GM18520 (cell line): ENCODE measurements at regions not wholly inside any gene's neighbourhood (a gene's known extent, or its start where the extent isn't known, plus 50 kb on each side); places are given as distances from the start of the nearest gene placed in this dataset.
"Not testable (repeated sequence)": the region's sequence is repeated elsewhere in the genome, so short reads cannot be mapped to it uniquely, and the experiment has no call there.

ENCODE experiments used
- ATAC-seq: cut with Tn5 transposase; IDR thresholded peaks from one replicate; pipeline ENCODE4 v1.9.1; 2021; ENCODE audit not compliant: unreplicated experiment

GRCh38 chr2:38484957-38485356, 107.9 kb upstream of the ATL2 start:
- ATAC-seq, result no peak

GRCh38 chr2:38483776-38484501, 106.9 kb upstream of the ATL2 start:
- no peak for ATAC-seq

DNA sequence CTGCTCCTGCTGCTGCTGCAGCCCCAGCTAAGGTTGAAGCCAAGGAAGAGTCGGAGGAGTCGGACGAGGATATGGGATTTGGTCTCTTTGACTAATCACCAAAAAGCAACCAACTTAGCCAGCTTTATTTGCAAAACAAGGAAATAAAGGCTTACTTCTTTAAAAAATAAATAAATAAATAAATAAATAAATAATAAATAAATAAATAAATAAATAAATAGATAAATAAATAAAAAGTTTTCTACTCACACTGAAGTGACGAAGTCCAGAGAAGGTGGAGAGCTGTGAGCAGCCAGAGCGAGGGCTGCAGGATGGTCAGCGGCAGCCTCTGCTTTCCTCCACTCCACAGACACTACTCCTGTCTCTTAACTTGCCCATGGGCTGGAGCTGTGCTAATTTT, 105.6 kb upstream of the ATL2 start:
- not testable (repeated sequence) for ATAC-seq

DNA sequence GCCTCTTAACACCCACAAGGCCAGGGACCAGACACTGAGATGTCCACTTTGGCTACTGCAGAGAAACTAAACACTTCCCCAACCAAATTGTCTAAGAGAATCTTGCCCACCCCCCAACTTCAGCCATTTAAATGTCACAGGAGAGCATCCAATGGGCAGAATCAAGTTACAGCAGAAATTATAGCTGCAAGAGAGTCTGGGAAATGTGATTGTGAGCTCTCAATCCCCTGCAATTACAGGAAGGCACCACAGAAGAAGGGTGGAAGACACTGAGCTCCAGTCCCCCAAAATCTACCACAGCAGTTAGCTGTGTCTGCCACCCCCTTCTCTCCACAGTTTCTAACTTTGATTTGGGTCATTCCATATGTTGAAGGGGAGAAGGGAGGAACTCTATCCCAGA, 103.5 kb upstream of the ATL2 start:
- no peak for ATAC-seq

GRCh38 chr2:38477006-38477405, 99.9 kb upstream of the ATL2 start:
- ATAC-seq, result no peak

- ATAC-seq, result no peak
Measured at GRCh38 chr2:38475567-38475881, 98.5 kb upstream of the ATL2 start.

GRCh38 chr2:38474715-38475566, 97.9 kb upstream of the ATL2 start:
- ATAC-seq, result no peak

- ATAC-seq, result no peak
Measured at GRCh38 chr2:38474021-38474456, 97.0 kb upstream of the ATL2 start.

DNA sequence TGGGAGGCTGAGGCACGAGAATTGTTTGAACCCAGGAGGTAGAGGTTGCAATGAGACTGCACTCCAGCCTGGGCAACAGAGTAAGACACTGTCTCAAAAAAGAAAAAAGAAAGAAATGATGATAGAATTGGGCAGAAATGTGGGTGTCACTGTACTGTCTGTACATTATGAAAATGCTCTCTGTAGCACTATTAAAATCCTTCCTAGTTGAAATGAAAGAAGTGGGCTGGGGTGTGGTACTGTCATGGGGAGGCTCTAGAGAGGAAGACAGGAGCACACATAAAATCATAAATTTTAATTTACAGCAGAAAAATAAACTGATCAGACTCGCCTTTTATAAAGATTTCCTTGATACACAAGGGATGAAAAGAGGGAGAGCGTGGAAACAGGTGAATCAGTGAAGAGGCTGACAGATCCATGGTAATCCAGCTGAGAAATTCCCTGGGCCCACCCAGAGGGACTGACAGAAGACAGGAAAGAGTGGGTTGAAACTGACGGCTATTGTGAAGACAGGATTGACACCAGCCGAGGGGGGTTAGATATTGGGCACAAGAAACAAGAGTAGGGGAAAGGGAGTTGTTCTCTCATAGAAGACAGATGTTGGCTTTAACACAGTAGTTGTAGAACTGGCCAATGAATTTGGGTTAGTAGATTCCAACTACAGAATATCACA, 96.4 kb upstream of the ATL2 start:
- no peak for ATAC-seq

GRCh38 chr2:38470115-38470514, 93.0 kb upstream of the ATL2 start:
- ATAC-seq, result no peak

GRCh38 chr2:38467768-38468455, 90.8 kb upstream of the ATL2 start:
- ATAC-seq, result no peak

GRCh38 chr2:38466876-38467767, 90.0 kb upstream of the ATL2 start:
- no peak for ATAC-seq

- ATAC-seq, result no peak
Measured at GRCh38 chr2:38466409-38466808, 89.3 kb upstream of the ATL2 start.

- ATAC-seq, result no peak
Measured at GRCh38 chr2:38465789-38466127, 88.7 kb upstream of the ATL2 start.

DNA sequence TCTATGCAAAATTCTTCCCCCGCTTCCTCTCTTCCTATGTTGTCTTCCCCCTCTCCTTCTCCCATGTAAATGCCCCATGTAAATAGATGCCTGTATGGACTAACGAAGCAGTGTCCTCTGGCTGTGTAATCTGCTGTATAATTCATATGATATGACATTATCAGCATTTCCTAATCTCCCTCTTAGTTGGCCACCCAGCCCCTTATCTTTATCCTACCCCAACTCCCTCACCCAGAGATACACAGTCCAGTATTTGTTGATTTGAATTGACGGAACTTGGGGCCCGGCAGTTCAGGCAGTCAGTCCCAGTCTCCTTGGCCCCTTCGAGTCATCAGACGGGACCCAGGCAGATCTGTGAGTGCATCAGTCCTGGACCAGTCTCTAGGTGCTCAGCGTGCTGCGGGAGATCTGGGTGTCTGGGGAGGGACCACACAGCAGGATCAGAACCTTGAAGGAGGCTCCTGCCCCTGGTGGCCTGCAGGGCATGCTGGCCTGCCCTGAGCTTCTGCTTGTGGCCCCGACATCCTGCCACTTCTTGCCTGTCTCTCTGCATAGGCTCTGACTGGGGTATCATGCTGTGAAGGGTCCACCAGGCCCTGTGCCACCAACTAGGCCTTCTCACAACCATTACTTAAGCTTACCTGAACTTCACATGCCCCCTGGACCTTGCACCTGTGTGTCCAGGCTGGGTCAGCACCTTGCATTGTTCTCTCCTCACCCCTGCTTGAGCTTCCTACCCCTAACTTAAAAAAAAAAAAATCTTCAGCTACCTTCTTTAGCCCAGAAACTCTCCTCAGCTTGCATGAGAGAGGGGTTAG, 88.1 kb upstream of the ATL2 start:
- ATAC-seq, result no peak

DNA sequence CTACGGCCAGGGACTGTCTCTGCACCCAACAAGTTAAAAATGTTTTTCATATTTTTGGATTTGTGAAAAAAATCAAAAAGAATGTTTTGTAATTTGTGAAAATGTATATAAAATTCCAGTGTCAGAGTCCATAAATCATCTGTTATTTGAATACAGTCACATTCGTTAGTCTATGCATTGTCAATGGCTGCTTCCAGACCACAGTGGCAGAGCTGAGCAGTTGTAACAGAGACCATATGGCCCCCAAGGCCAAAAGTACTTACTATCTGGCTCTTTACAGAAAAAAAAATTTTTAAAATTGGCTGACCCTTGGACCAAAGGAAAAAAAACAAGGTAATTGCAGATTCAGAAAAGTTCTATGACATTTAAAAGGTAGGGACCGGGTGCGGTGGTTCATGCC, 86.7 kb upstream of the ATL2 start:
- no peak for ATAC-seq

- no peak for ATAC-seq
Measured at GRCh38 chr2:38462121-38462661, 85.1 kb upstream of the ATL2 start.

DNA sequence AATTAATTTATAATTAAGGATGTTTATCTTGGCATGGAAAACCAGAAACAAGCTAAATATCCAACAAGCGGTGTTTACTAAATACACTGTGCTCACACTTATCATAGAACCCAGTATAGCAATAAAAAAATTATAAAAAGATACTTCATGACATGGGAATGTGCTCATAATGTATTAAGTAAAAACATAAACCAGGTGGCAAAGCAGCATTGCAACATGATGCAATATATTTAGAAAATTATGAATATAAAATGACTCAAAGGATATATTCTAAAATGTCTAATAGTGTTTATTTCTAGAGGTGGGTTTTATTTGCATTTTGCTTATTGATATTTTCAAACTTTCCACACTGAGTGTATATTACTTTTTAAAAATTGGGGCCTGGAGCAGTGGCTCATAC, 84.4 kb upstream of the ATL2 start:
- ATAC-seq, result no peak

GRCh38 chr2:38460313-38460712, 83.2 kb upstream of the ATL2 start:
- ATAC-seq, result no peak
